HG03432 (cell line): ENCODE measurements at regions not wholly inside any gene's neighbourhood (a gene's known extent, or its start where the extent isn't known, plus 50 kb on each side); places are given as distances from the start of the nearest gene placed in this dataset.
"Not testable (repeated sequence)": the region's sequence is repeated elsewhere in the genome, so short reads cannot be mapped to it uniquely, and the experiment has no call there.

ENCODE experiments used
- ATAC-seq: cut with Tn5 transposase; IDR thresholded peaks from one replicate; pipeline ENCODE4 v1.9.1; 2021; ENCODE audit warnings: mild to moderate bottlenecking, moderate library complexity; ENCODE audit not compliant: unreplicated experiment

DNA sequence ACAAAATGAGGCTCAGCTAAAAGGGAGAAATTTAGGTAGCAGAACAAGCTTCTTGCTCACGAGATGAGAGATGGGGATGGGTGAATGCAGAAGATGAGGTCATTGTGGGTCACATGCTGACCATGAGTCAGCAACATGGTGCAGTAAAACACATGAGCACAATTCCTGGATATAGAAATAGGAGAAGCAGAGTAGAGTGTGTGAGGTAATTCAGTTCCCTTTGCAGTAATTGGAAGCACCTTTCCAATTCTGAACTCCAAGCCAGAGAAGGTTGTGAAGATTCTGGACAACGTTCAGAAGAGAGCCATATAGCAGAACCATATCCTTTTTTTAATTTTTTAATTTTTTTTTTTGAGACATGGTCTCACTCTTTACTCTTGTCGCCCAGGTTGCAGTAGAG is 62.0 kb upstream of the LMNTD1 start:
- ATAC-seq, result no peak

DNA sequence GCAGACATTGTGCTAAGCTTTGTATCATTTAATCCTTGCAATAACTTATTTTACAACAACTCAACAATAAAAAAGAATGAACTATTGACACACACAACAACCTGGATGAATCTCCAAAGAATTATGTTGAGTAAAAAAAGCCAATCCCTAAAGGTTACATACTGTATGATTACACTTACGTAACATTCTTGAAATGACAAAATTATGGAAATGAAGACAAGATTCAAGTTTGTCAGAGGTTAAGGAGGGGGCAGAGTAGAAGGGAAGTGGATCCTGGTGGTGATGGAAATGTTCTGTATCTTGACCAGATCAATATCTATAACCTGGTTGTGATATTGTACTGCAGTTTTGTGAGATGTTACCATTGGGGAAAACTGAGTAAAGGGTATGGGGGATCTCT is 63.2 kb upstream of the LMNTD1 start:
- no peak for ATAC-seq

DNA sequence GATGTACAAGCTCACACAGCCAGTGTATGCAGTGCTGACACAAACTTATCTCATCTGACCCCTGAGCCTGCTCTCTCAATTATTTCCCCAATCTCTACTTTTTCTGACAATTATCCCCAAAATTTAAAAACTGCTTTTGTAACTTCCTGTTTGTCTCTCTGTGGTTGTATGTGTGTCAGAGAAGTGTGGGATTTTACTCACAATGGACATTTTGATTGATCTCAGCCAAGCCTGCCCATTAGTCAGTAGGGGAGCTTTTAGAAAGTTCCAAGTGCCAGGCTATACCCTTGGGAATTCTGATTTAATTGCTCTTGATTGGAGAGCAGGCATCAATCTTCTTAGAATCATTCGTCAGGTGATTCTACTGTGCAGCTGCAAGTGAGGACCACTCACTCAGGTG is 64.9 kb upstream of the LMNTD1 start:
- ATAC-seq, result no peak

- ATAC-seq, result no peak
These were observed 70.7 kb upstream of the LMNTD1 start for GRCh38 chr12:25623816-25624215.

DNA sequence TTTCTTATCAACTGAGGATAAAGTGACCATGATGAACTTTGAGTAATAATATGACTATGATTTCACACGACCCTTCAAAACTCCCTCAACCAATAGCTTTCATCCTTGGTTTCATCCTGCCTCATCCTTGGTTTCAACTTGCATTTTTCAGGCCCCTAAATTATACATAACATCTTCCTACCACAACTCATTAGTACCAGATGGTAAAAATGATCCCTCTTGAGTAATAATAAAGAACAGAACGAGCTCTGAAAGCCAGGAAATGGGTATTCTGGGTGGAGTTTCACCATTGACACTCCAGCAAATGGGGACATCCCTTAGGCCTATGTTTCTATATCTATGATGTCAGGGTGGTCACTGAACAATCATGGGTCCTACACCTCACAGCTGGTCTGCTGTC is 72.1 kb upstream of the LMNTD1 start:
- no peak for ATAC-seq

DNA sequence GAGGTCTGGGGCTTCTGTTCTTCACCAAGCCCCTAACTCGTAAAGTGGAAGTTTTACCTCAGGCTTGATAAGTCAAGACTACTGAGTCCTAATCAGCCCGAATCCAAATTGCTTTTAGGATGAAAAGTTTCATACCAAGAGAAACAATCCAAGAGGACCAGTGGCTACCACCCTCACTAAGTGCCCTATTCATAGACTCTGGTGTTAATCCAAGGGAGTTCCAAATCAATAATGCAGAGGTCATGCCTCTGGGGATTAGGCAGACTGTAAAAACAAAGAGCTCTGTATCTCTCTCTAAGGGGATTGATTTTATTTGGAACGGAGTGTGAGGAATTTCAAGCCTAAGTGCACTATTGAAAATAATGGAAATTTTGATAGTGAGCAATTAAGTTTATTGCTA is 76.3 kb upstream of the LMNTD1 start:
- no peak for ATAC-seq

- ATAC-seq, result not testable (repeated sequence)
These were observed 77.8 kb upstream of the LMNTD1 start for GRCh38 chr12:25630735-25631515.

DNA sequence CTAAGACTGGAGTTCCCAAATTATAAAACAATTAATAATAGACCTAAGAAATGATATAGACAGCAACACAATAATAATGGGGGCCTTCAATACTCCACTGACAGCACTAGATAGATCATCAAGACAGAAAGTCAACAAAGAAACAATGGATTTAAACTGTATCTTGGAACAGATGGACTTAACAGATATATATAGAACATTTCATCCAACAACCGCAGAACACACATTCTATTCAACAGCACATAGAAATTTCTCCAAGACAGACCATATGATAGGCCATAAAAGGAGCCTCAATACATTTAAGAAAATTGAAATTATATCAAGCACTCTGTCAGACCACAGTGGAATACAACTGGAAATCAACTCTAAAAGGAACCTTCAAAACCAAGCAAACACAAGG is 80.1 kb upstream of the LMNTD1 start:
- not testable (repeated sequence) for ATAC-seq

DNA sequence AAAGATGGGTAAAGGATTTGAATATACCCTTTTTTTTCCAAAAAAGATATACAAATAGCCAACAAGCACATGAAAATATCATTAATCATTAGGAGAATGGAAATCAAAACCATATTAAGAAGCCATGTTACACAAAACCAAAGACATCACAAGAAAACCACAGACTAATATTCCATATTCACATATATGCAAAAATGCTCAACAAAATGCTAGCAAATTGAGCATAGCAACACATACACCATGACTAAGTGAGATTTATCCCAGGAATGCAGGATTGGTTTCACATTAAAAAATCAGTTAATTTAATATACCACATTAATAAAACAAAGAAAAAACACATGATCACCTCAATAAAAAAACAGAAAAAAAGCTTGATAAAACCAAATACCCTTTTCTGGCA is 84.7 kb upstream of the LMNTD1 start:
- no peak for ATAC-seq

DNA sequence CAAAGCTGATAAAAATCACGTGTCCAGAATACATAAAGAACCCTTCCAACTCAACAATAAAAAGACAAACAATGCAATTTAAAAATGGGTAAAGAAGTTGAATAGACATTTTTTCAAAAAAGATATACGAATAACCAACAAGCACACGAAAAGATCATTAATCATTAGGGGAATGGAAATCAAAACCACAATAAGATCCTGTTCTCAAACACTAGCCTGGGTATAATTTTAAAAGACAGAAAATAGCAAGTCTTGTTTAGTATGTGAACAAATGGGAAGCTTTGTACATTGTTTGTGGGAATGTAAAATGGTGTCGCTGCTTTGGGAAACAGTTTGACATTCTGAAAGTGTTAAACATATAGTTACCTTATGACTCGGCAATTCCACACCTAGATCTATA is 86.3 kb upstream of the LMNTD1 start:
- ATAC-seq, result no peak

DNA sequence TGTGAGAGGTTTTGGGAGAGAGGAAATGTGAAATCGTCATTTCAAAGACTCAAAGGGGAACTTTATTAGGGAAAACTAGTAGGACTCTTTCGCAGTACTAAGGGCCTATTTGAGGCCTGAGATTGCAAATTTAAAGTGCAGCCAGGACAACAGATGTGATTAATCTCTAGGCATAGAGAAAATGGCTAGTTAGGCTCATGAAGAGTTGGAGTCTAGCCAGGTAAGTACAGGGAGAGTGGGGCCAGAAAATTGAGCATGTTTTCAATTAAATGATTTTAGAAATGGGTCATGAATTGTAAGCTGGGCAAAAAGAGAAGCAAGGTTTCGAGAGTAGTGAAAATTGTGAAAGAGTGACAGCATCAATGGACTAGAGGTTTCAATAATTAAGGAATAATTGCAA is 91.9 kb upstream of the LMNTD1 start:
- no peak for ATAC-seq

DNA sequence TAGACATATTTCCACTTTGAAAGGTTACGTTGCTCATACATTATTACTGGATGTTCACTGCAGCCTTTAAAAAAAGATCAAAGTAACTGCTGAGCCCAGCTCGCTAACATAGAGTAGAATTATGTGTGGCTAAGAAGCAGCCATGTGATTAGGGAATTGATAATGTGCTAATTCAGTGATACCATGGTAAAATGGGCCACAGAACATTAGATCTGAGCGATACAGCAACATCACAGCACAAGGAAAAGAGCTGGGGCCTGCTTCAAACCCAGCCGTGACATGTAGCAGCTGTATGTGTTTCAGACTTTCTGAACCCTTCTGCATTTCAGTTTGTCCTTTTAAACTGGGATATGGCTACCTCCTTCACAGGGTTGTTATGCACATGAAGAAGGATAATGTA is 92.3 kb upstream of the LMNTD1 start:
- ATAC-seq, result no peak

- no peak for ATAC-seq
These were observed 98.8 kb upstream of the LMNTD1 start for GRCh38 chr12:25651931-25652330.

GRCh38 chr12:25652371-25652770 is 99.3 kb upstream of the LMNTD1 start:
- no peak for ATAC-seq

DNA sequence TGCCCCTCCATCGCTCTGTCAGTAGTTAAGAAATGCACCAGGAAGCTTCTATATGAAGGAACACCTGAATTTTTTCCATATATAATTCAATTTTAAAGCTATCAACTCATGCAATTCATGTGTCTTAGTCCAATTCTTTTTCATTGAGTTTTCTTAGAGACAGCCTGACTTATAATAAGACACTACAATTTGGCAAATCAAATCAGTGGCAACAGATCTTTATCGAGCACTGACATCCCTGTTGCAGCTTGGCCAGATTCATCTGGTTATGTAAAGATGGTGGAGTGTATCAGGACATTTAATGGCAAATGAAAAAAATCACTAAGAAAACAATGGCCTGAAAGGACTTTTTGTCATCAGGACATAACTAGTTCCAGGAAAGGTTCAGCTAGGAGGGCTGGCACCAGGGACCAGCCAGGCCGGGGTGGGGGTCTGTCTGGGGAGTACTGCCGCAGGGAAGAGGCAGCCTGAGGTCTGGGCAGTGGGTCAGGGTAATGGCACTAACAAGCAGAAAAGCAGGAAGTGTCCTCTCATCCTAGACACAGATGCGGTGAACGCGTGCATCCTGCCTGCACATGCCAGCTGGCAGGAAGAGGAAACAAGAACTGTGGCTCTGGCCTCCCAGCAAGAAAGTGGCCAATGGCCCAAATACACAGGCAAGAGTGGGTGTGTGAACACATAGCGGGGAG is 100.5 kb upstream of the LMNTD1 start:
- no peak for ATAC-seq

GRCh38 chr12:25655702-25656101 is 102.6 kb upstream of the LMNTD1 start:
- ATAC-seq, result no peak

DNA sequence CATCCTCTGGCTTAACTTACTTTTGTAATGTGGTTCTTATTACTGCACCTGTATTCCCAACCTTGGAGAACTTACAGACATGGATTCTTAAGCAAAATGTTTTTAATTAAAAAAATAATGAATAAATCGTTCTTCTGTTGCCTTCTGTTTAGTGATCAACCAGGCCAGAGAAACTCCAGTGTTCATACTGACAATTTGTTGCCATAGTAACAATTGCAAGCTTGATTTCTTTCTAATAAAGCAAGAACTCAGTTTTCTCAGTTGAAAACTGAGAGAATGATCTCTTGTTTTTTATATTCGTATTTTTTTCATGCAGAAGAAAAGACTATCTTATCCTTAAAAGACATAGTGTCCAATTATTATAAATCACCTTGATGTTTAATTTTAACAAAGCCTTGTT is 106.5 kb upstream of the LMNTD1 start:
- ATAC-seq, result no peak

- ATAC-seq, result no peak
These were observed 117.3 kb upstream of the LMNTD1 start for GRCh38 chr12:25670076-25671055.

- no peak for ATAC-seq
These were observed 122.7 kb upstream of the LMNTD1 start for GRCh38 chr12:25675808-25676207.

- no peak for ATAC-seq
These were observed 124.3 kb upstream of the LMNTD1 start for GRCh38 chr12:25677232-25677937.

DNA sequence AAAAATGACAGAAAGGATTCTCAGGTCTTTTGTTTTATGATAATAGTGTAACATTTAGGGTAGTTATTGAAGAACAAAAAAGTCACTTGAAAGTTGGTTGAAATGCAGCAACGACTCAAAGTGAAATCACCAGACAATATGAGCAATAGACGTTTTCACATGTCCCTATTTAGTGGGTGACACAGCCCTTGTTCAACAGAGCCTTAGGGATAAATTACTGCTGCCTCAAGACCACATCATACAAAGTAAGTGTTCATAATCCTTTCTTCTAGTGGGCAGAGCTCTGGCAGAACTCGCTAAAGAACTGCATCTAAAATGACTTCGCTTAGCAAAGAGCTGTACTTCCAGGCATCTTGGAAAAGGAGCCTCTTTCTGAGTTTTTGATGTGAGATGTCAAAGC is 128.5 kb upstream of the LMNTD1 start:
- no peak for ATAC-seq
